ENCODE measurements at regions not wholly inside any gene's neighbourhood (a gene's known extent, or its start where the extent isn't known, plus 50 kb on each side); places are given as distances from the start of the nearest gene placed in this dataset.
"Not testable (repeated sequence)": the region's sequence is repeated elsewhere in the genome, so short reads cannot be mapped to it uniquely, and the experiment has no call there.

- ATAC-seq, result no peak
These were observed 267.9 kb upstream of the TCERG1L start for GRCh38 chr10:131579251-131580071.

GRCh38 chr10:131580076-131580652, 268.6 kb upstream of the TCERG1L start:
- H3K9me3 ChIP-seq (ENCODE audit: control insufficient read depth, insufficient read depth, low read length), result no peaks in the 10 kb centered on the region
- H3K27me3 Mint-ChIP-seq (ENCODE audit: low read depth in 2 of 2), result no peaks in the 10 kb centered on the region
- ATAC-seq (no peak), DNase-seq (no peak)
- intact Hi-C loops (cut with micrococcal nuclease), result no loop called here
- no peak overlapping the region for H3K27ac ChIP-seq (ENCODE audit: low read length)
- no peaks in the 10 kb centered on the region for H3K4me1 Mint-ChIP-seq
- no peaks in the 10 kb centered on the region for H3K27me3 ChIP-seq (ENCODE audit: control insufficient read depth, insufficient read depth, low read length)
- no peak overlapping the region for H3K4me3 Mint-ChIP-seq
- no peak for TF ChIP-seq CTCF (IDR thresholded peaks at IDR 0.05)
- no peaks in the 10 kb centered on the region for H3K9me3 Mint-ChIP-seq
- no peaks in the 10 kb centered on the region for H3K4me1 ChIP-seq (ENCODE audit: control insufficient read depth, insufficient read depth, low read length)
- no peaks in the 10 kb centered on the region for H3K36me3 Mint-ChIP-seq
- no peak overlapping the region for H3K27ac Mint-ChIP-seq
- no peak overlapping the region for H3K4me3 ChIP-seq (ENCODE audit: low read length)
- 76% methylated on average over 11 of the region's 11 CpGs for WGBS (ENCODE audit: insufficient coverage)
- no peaks in the 10 kb centered on the region for H3K36me3 ChIP-seq (ENCODE audit: control insufficient read depth, insufficient read depth, low read length)

More at GRCh38 chr10:131579251-131580071, 267.9 kb upstream of the TCERG1L start:
- Mint-ChIP-seq H3K27ac (no peak overlapping the region), H3K27me3 (ENCODE audit: low read depth in 2 of 2) (no peaks in the 10 kb centered on the region), H3K4me1 (no peaks in the 10 kb centered on the region), H3K9me3 (no peaks in the 10 kb centered on the region), H3K4me3 (no peak overlapping the region), H3K36me3 (no peaks in the 10 kb centered on the region)
- Histone ChIP-seq H3K9me3 (ENCODE audit: control insufficient read depth, insufficient read depth, low read length) (no peaks in the 10 kb centered on the region), H3K27me3 (ENCODE audit: control insufficient read depth, insufficient read depth, low read length) (no peaks in the 10 kb centered on the region), H3K36me3 (ENCODE audit: control insufficient read depth, insufficient read depth, low read length) (no peaks in the 10 kb centered on the region), H3K27ac (ENCODE audit: low read length) (no peak overlapping the region), H3K4me1 (ENCODE audit: control insufficient read depth, insufficient read depth, low read length) (no peaks in the 10 kb centered on the region), H3K4me3 (ENCODE audit: low read length) (no peak overlapping the region)
- no peak for DNase-seq
- TF ChIP-seq CTCF (IDR thresholded peaks at IDR 0.05), result no peak
- intact Hi-C loops (cut with micrococcal nuclease), result no loop called here
- 83% methylated on average over 19 of the region's 19 CpGs for WGBS (ENCODE audit: insufficient coverage)

- H3K36me3 Mint-ChIP-seq, result no peaks in the 10 kb centered on the region
- no peak for ATAC-seq
- H3K4me1 Mint-ChIP-seq, result no peaks in the 10 kb centered on the region
- DNase-seq, result no peak
- no peaks in the 10 kb centered on the region for H3K9me3 Mint-ChIP-seq
- intact Hi-C loops (cut with micrococcal nuclease), result no loop called here
- peaks cover 0 to 2% of the 10 kb centered on the region in 2 donors for H3K27me3 Mint-ChIP-seq (ENCODE audit: low read depth in 2 of 2)
- WGBS (ENCODE audit: insufficient coverage), result 82% methylated on average over 3 of the region's 3 CpGs
- no peaks in the 10 kb centered on the region for H3K9me3 ChIP-seq (ENCODE audit: control insufficient read depth, insufficient read depth, low read length)
- no peak overlapping the region for H3K27ac ChIP-seq (ENCODE audit: low read length)
- no peak overlapping the region for H3K4me3 Mint-ChIP-seq
- H3K27ac Mint-ChIP-seq, result no peak overlapping the region
- no peak overlapping the region for H3K4me3 ChIP-seq (ENCODE audit: low read length)
- H3K27me3 ChIP-seq (ENCODE audit: control insufficient read depth, insufficient read depth, low read length), result no peaks in the 10 kb centered on the region
- no peak for TF ChIP-seq CTCF (IDR thresholded peaks at IDR 0.05)
- H3K36me3 ChIP-seq (ENCODE audit: control insufficient read depth, insufficient read depth, low read length), result no peaks in the 10 kb centered on the region
- H3K4me1 ChIP-seq (ENCODE audit: control insufficient read depth, insufficient read depth, low read length), result no peaks in the 10 kb centered on the region
These were observed 269.2 kb upstream of the TCERG1L start for GRCh38 chr10:131580674-131581073.

- H3K4me1 Mint-ChIP-seq; H3K27ac ChIP-seq (ENCODE audit: low read length); H3K27me3 Mint-ChIP-seq (ENCODE audit: low read depth in 2 of 2); H3K4me1 ChIP-seq (ENCODE audit: control insufficient read depth, insufficient read depth, low read length); ATAC-seq; H3K9me3 Mint-ChIP-seq; H3K4me3 Mint-ChIP-seq; intact Hi-C loops (cut with micrococcal nuclease); H3K4me3 ChIP-seq (ENCODE audit: low read length); H3K27ac Mint-ChIP-seq; H3K27me3 ChIP-seq (ENCODE audit: control insufficient read depth, insufficient read depth, low read length); H3K9me3 ChIP-seq (ENCODE audit: control insufficient read depth, insufficient read depth, low read length); DNase-seq; H3K36me3 Mint-ChIP-seq; H3K36me3 ChIP-seq (ENCODE audit: control insufficient read depth, insufficient read depth, low read length): not testable (repeated sequence)
- 80% methylated on average over 7 of the region's 7 CpGs for WGBS (ENCODE audit: insufficient coverage)
These were observed 270.0 kb upstream of the TCERG1L start for GRCh38 chr10:131581547-131581946.

Measured in natural killer cell (primary cell).